GM19452 (cell line): ENCODE measurements at regions not wholly inside any gene's neighbourhood (a gene's known extent, or its start where the extent isn't known, plus 50 kb on each side); places are given as distances from the start of the nearest gene placed in this dataset.
"Not testable (repeated sequence)": the region's sequence is repeated elsewhere in the genome, so short reads cannot be mapped to it uniquely, and the experiment has no call there.

Experiments used
- ATAC-seq: cut with Tn5 transposase; IDR thresholded peaks from one replicate; pipeline ENCODE4 v1.9.1; 2021; ENCODE audit not compliant: unreplicated experiment

- no peak for ATAC-seq
Measured at GRCh38 chr4:181874602-181875001, 368.6 kb upstream of the TENM3 start.

DNA sequence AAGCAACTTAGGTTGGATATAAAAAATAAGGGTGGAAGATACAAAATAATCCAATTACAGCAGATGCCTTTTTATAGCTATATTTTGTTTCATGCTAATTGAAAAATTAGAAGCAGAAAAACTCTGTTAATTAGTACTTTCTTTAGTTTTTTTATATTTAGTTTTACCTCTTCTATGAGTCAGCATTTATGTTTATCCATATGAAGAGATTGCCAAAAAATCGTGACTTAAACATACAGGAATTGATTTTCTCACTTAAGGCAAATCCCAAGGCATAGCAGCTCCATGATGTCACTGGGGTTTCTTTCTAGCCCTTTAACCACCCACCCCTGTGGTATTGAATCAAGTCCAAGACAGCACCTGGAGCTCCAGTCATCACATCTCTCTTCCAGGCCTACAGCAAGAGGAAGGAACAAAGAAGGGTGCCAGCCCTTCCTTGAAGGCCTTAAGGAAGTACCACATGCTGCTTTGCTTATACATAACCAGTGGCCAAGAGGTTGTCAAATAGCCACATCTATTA lies 365.8 kb upstream of the TENM3 start:
- no peak for ATAC-seq

GRCh38 chr4:181890031-181890430 lies 353.2 kb upstream of the TENM3 start:
- ATAC-seq, result no peak

- ATAC-seq, result no peak
Measured at GRCh38 chr4:181890911-181891310, 352.3 kb upstream of the TENM3 start.

GRCh38 chr4:181896614-181897013 lies 346.6 kb upstream of the TENM3 start:
- no peak for ATAC-seq

DNA sequence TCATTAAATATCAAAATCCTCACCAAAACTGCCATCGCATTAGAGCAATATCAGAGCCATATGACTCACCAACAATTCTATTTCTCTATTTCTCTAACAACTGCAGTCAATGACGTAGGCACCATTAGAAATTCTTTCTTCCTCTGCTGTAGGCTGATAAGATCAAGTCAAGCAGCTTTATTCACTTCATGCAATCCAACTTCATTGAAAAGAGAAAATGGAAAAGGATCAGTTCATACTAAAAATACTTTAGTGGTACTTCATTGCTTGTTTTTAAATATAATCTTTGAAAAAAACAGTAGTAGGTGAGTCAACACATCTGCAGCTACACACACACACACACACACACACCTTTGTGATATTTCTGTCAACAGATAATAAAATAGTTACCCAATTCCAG lies 345.3 kb upstream of the TENM3 start:
- no peak for ATAC-seq

DNA sequence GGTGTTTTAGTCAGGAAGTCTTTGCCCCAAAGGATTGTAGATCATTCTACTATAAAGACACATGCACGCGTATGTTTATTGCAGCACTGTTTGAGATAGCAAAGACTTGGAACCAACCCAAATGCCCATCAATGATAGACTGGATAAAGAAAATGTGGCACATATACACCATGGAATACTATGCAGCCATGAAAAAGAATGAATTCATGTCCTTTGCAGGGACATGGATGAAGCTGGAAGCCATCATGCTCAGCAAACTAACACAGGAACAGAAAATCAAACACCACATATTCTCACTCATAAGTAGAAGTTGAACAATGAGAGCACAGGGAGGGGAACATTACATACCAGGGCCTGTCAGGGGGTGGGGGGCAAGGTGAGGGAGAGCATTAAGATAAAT lies 340.8 kb upstream of the TENM3 start:
- ATAC-seq, result not testable (repeated sequence)

DNA sequence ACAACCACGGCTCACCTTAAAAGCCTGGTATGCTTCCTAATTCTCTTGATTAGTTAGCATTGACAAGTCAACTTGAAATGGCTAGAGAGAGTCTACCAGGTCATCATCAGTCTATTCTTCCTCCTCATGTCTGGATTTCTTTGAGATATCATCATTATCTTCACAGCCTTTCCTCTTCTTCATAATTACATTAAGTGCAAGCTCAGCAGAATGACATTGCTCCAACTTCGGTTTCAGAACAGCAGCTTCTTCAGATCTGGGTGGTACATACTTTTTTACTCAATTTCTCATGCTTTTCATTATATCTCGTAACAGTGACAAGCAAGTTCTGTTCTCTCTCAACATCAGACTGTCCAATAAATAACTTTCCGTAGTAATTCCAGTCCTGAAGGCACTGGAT lies 337.5 kb upstream of the TENM3 start:
- ATAC-seq, result no peak

- no peak for ATAC-seq
Measured at GRCh38 chr4:181908168-181908567, 335.0 kb upstream of the TENM3 start.

DNA sequence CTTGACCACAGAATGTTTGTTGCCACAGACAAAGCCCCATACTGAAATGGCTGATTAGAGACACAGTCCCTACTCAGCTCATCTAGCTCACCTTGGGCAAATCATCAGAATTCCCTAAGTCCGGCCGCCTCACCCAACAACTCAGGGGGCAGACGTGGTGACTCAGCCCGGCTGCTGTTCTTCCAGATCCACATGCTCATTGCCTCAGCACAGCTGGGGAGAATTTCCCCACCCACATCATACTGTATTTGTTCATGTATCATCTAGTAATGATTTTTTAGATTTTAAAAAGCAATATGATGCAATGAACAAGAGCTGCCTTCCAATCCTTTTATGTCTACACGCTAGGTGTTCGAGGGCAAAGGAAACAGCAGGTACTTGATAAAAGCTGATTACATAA lies 333.8 kb upstream of the TENM3 start:
- no peak for ATAC-seq

- ATAC-seq, result no peak
Measured at GRCh38 chr4:181911420-181911819, 331.8 kb upstream of the TENM3 start.

- no peak for ATAC-seq
Measured at GRCh38 chr4:181933471-181933870, 309.7 kb upstream of the TENM3 start.

DNA sequence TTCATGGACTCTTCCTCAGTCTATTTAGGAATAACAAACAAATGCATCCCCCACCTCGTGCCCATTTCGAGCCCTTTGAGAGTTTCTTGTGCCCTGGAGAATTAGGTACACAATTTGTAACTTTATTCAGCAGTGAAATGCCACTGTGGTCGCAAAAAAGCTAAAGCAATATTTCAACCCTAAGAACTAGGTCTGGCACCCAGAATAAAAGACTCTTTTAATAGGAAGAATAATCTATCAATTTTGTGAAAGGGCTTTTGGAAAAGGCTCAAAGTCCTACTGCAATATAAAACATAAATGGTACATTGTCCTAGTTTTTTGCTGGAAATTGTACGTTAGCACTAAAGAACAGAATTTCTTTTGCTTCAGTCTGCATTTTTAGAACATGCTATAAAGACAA lies 304.6 kb upstream of the TENM3 start:
- no peak for ATAC-seq

GRCh38 chr4:181939199-181939945 lies 303.8 kb upstream of the TENM3 start:
- no peak for ATAC-seq

DNA sequence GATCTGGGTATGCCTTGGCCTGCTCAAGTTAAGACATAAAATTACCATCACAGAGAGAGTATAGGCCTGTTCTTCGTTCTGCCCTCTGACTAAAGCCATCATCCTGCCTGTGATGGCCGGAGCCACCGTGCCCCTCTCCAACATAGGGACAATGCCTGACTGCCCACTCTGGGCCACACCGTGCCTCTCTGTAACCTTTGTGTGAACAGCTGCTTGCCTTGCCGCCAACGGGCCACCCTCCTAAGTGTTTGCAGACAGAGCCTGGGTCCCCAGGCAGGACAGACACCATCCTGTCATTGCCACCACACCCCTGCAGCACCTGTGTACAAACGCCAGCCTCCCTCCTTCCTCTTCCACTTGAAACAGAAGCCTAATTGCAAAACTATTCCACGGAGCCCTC lies 298.7 kb upstream of the TENM3 start:
- ATAC-seq, result no peak

- ATAC-seq, result no peak
Measured at GRCh38 chr4:181946902-181947301, 296.3 kb upstream of the TENM3 start.

DNA sequence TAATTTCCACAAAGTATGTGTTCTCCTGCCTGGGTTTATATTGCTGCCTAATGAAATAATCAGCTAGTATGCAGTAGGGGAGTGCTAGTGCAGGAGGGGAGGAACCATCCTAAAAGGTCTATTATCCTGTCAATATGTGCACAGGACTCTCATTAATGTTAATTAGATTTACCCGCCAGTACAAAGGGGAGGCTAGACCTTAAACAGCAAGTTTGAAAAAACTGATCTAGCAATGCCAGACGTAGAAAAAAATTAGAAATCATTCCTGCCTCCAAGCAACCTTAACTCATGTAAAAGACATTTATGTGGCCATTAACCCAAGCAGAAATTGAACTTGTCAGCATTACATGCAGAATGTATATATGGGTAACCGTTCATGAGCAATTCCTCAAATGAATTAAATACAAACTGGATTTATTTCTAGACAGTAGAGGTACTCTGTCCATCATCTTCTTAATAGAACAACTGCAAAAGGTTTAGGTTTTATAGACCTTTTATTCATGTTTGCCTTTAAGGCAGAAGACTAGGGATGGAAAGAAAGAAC lies 294.3 kb upstream of the TENM3 start:
- no peak for ATAC-seq

- ATAC-seq, result no peak
Measured at GRCh38 chr4:181949704-181950312, 293.4 kb upstream of the TENM3 start.

- no peak for ATAC-seq
Measured at GRCh38 chr4:181950372-181951127, 292.7 kb upstream of the TENM3 start.

GRCh38 chr4:181951265-181951664 lies 291.9 kb upstream of the TENM3 start:
- no peak for ATAC-seq

GRCh38 chr4:181952478-181952877 lies 290.7 kb upstream of the TENM3 start:
- no peak for ATAC-seq

DNA sequence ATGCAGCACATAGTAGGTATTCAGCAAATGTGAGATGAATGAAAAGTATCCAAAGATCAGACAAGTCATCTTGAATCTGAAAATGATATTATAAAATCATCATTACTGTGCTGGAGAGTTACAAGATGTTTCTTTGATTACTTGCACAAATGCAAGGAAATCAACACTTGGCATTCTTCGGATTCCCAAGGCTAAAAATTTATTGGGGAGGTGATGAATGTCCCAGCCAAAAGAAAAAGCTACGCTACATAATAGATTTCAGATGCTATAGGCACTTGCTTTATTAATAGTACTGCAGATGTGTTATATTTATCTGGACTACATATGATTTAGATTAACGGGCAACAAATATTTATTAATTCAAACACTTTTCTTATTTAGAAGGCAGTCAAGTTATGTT lies 286.7 kb upstream of the TENM3 start:
- ATAC-seq, result no peak
